SU-DHL-6 (cell line): ENCODE measurements at regions not wholly inside any gene's neighbourhood (a gene's known extent, or its start where the extent isn't known, plus 50 kb on each side); places are given as distances from the start of the nearest gene placed in this dataset.

Source experiments
- H2AFZ ChIP-seq: fragments of 200-600 bp; sonication (generic); 2 replicates; pipeline ENCODE4 v1.6.1; 2014; ENCODE audit warnings: low read depth, mild to moderate bottlenecking, moderate library complexity, mixed read lengths, antibody characterized with exemption, low read length; ENCODE audit not compliant: severe bottlenecking
- H3F3A ChIP-seq: fragments of 200-600 bp; shearing (Covaris generic); 2 replicates; pipeline ENCODE4 v1.6.0; 2016; ENCODE audit warnings: antibody characterized with exemption, mild to moderate bottlenecking; ENCODE audit not compliant: insufficient read depth
- H3K27ac ChIP-seq: fragments of 200-600 bp; sonication (generic); 2 replicates; pipeline ENCODE4 v1.5.1; 2016; ENCODE audit warnings: low read depth, mild to moderate bottlenecking, low read length, moderate library complexity, mixed read lengths
- H3K27me3 ChIP-seq: fragments of 200-600 bp; sonication (generic), shearing (Covaris generic); 2 replicates; pipeline ENCODE4 v1.6.0; 2014; ENCODE audit warnings: mild to moderate bottlenecking, low read length
- H3K36me3 ChIP-seq: fragments of 200-600 bp; sonication (generic); 2 replicates; pipeline ENCODE4 v1.6.1; 2014; ENCODE audit warnings: mild to moderate bottlenecking, low read length, mixed read lengths
- H3K4me2 ChIP-seq: fragments of 300-600, 200-600 bp; shearing (Covaris generic), sonication (generic); 2 replicates; pipeline ENCODE4 v1.6.0; 2014; ENCODE audit warnings: low read length, low read depth, mild to moderate bottlenecking; ENCODE audit not compliant: poor library complexity, severe bottlenecking
- H3K4me3 ChIP-seq: fragments of 200-600 bp; sonication (generic); 2 replicates; pipeline ENCODE4 v1.5.1; 2014; ENCODE audit warnings: antibody characterized with exemption, low read length, mild to moderate bottlenecking, mixed read lengths; ENCODE audit not compliant: insufficient read depth, poor library complexity, severe bottlenecking
- H3K79me2 ChIP-seq: fragments of 200-600 bp; sonication (generic); 2 replicates; pipeline ENCODE4 v1.6.1; 2014; ENCODE audit warnings: mild to moderate bottlenecking, low read length, moderate library complexity; ENCODE audit not compliant: insufficient read depth
- H3K9ac ChIP-seq: fragments of 200-600 bp; sonication (generic); 2 replicates; pipeline ENCODE4 v1.7.0; 2014; ENCODE audit warnings: mild to moderate bottlenecking, low read length
- H3K9me2 ChIP-seq: fragments of 200-600 bp; sonication (generic); replicated peaks from 2 replicates; pipeline ENCODE4 v1.6.1; 2014; ENCODE audit warnings: low read length; ENCODE audit not compliant: insufficient read depth
- H3K9me3 ChIP-seq: fragments of 200-600 bp; sonication (generic); 2 replicates; pipeline ENCODE4 v1.6.1; 2014; ENCODE audit warnings: low read length, mixed read lengths; ENCODE audit not compliant: insufficient read depth
- H4K20me1 ChIP-seq: fragments of 200-600 bp; sonication (generic); 2 replicates; pipeline ENCODE4 v1.6.1; 2014; ENCODE audit warnings: low read depth, mild to moderate bottlenecking, antibody characterized with exemption, low read length, moderate library complexity, mixed read lengths
- CTCF ChIP-seq: fragments of 200-600 bp; sonication (generic); IDR thresholded peaks from one replicate; pipeline ENCODE4 v1.5.1; 2017; ENCODE audit warnings: antibody characterized with exemption, mild to moderate bottlenecking, low read length, moderate library complexity; ENCODE audit not compliant: insufficient read depth, poor library complexity, severe bottlenecking
- EZH2phosphoT487 ChIP-seq: fragments of 200-600 bp; sonication (generic), shearing (Covaris generic); conservative IDR thresholded peaks from 2 replicates; pipeline ENCODE4 v1.6.1; 2018; ENCODE audit warnings: mild to moderate bottlenecking, antibody characterized with exemption, low read length, moderate library complexity, mixed read lengths

- H3K4me2 ChIP-seq: no peak overlapping the region
- H3K9ac ChIP-seq: no peak overlapping the region
- H3K27me3 ChIP-seq: no peaks in the 10 kb centered on the region
- H3F3A ChIP-seq: no peaks in the 10 kb centered on the region
- no peaks in the 10 kb centered on the region for H4K20me1 ChIP-seq
- H3K27ac ChIP-seq: no peak overlapping the region
- no peak for TF ChIP-seq EZH2phosphoT487
- no peak for TF ChIP-seq CTCF
- H3K4me3 ChIP-seq: no peak overlapping the region
- no peaks in the 10 kb centered on the region for H3K36me3 ChIP-seq
- H3K9me3 ChIP-seq: peaks cover 17% of the 10 kb centered on the region; the same call in 1 of the 2 replicates
- H2AFZ ChIP-seq: no peak overlapping the region
- H3K79me2 ChIP-seq: no peaks in the 10 kb centered on the region
- H3K9me2 ChIP-seq: no peaks in the 10 kb centered on the region
Measured at GRCh38 chr20:11650566-11650965, 267.1 kb upstream of the BTBD3 start.

GRCh38 chr20:11651138-11651537 lies 266.6 kb upstream of the BTBD3 start:
- Histone ChIP-seq H3K9ac (no peak overlapping the region), H3K36me3 (no peaks in the 10 kb centered on the region), H4K20me1 (no peaks in the 10 kb centered on the region), H3K27ac (no peak overlapping the region), H3K4me2 (no peak overlapping the region), H3K9me3 (peaks cover 16% of the 10 kb centered on the region; the same call in 1 of the 2 replicates), H3K4me3 (no peak overlapping the region), H2AFZ (no peak overlapping the region), H3K9me2 (no peaks in the 10 kb centered on the region), H3K27me3 (no peaks in the 10 kb centered on the region), H3F3A (no peaks in the 10 kb centered on the region), H3K79me2 (no peaks in the 10 kb centered on the region)
- TF ChIP-seq EZH2phosphoT487 (no peak), CTCF (no peak)

- Histone ChIP-seq H3K36me3 (no peaks in the 10 kb centered on the region), H4K20me1 (no peaks in the 10 kb centered on the region), H3K27me3 (no peaks in the 10 kb centered on the region), H3F3A (no peaks in the 10 kb centered on the region), H3K9me3 (peaks cover 11% of the 10 kb centered on the region; the same call in 1 of the 2 replicates), H3K9ac (no peak overlapping the region), H3K27ac (no peak overlapping the region), H3K4me3 (no peak overlapping the region), H3K9me2 (no peaks in the 10 kb centered on the region), H3K4me2 (no peak overlapping the region), H2AFZ (no peak overlapping the region), H3K79me2 (no peaks in the 10 kb centered on the region)
- no peak for TF ChIP-seq EZH2phosphoT487
Measured at GRCh38 chr20:11651647-11652046, 266.0 kb upstream of the BTBD3 start.

- no peaks in the 10 kb centered on the region for H3K79me2 ChIP-seq
- peaks cover 8% of the 10 kb centered on the region; the same call in 1 of the 2 replicates for H3K9me3 ChIP-seq
- no peaks in the 10 kb centered on the region for H3K9me2 ChIP-seq
- no peaks in the 10 kb centered on the region for H3K36me3 ChIP-seq
- TF ChIP-seq CTCF (no peak), EZH2phosphoT487 (no peak)
- no peak overlapping the region for H3K4me3 ChIP-seq
- H4K20me1 ChIP-seq: no peaks in the 10 kb centered on the region
- H3K4me2 ChIP-seq: no peak overlapping the region
- no peak overlapping the region for H3K9ac ChIP-seq
- no peak overlapping the region for H2AFZ ChIP-seq
- H3K27me3 ChIP-seq: no peaks in the 10 kb centered on the region
- no peaks in the 10 kb centered on the region for H3F3A ChIP-seq
- H3K27ac ChIP-seq: no peak overlapping the region
Measured at GRCh38 chr20:11652128-11652527, 265.6 kb upstream of the BTBD3 start.
